HCT116 (cell line): ENCODE measurements at regions not wholly inside any gene's neighbourhood (a gene's known extent, or its start where the extent isn't known, plus 50 kb on each side); places are given as distances from the start of the nearest gene placed in this dataset.

ENCODE experiments used
- EZH2 ChIP-seq: fragments of 200-600 bp; sonication (generic); IDR thresholded peaks from 2 replicates; pipeline ENCODE4 v1.6.1; 2017; ENCODE audit warnings: antibody characterized with exemption, mixed run types
- TCF7L2 ChIP-seq: IDR thresholded peaks from 2 replicates; pipeline ENCODE4 v1.7.0; 2011; ENCODE audit warnings: borderline replicate concordance, inconsistent platforms; ENCODE audit not compliant: insufficient read depth, insufficient read length; ENCODE audit errors: extremely low read depth

GRCh38 chrX:51802917-51803688, 59.9 kb downstream of the GSPT2 start:
- TF ChIP-seq TCF7L2, result peak; percentile 58
- no peak for TF ChIP-seq EZH2
